OCI-LY7 (cell line): ENCODE measurements at regions not wholly inside any gene's neighbourhood (a gene's known extent, or its start where the extent isn't known, plus 50 kb on each side); places are given as distances from the start of the nearest gene placed in this dataset.

Experiments
- BruUV-seq: library from RNA; stranded (reverse); fragments of 400-500 nt; replicated peaks from 2 replicates; lab custom pipeline; 2021; lab: Mats Ljungman, UMichigan
- CTCF ChIA-PET: fragments of 300-600 bp; sonication (Branson Sonifier 250); formaldehyde crosslinking; loops from one replicate; lab custom pipeline; 2022; ENCODE audit warnings: antibody characterized with exemption; ENCODE audit not compliant: unreplicated experiment; lab: Charles Lee
- POLR2A ChIA-PET: fragments of 300-600 bp; sonication (Branson Sonifier 250); formaldehyde crosslinking; loops from one replicate; lab custom pipeline; 2022; ENCODE audit warnings: antibody characterized with exemption; lab: Charles Lee
- DNase-seq: peaks from one replicate; pipeline ENCODE4 v3.0.0-alpha.2; 2015; ENCODE audit warnings: low spot score
- H2AFZ ChIP-seq: fragments of 200-600 bp; sonication (generic), shearing (Covaris generic); 2 replicates; pipeline ENCODE4 v1.6.1; 2014; ENCODE audit warnings: mild to moderate bottlenecking, antibody characterized with exemption, low read length, moderate library complexity
- H3K27ac ChIP-seq: fragments of 200-600 bp; sonication (generic); 2 replicates; pipeline ENCODE4 v1.5.1; 2014; ENCODE audit warnings: mixed run types, low read depth, mild to moderate bottlenecking, moderate library complexity, low read length, inconsistent platforms; ENCODE audit not compliant: poor library complexity, severe bottlenecking
- H3K36me3 ChIP-seq: fragments of 200-600 bp; sonication (generic); 2 replicates; pipeline ENCODE4 v1.6.1; 2014; ENCODE audit warnings: mild to moderate bottlenecking, antibody characterized with exemption, low read length, moderate library complexity, mixed read lengths; ENCODE audit not compliant: insufficient read depth
- H3K4me1 ChIP-seq: fragments of 200-600 bp; sonication (generic); 2 replicates; pipeline ENCODE4 v1.5.1; 2014; ENCODE audit warnings: mild to moderate bottlenecking, low read length; ENCODE audit not compliant: insufficient read depth, poor library complexity, severe bottlenecking
- H3K4me2 ChIP-seq: fragments of 200-600 bp; sonication (generic); 2 replicates; pipeline ENCODE4 v1.6.1; 2014; ENCODE audit warnings: mild to moderate bottlenecking, low read length
- H3K4me3 ChIP-seq: fragments of 200-600 bp; sonication (generic); 2 replicates; pipeline ENCODE4 v1.5.1; 2014; ENCODE audit warnings: mild to moderate bottlenecking, low read depth, low read length; ENCODE audit not compliant: poor library complexity, severe bottlenecking
- H3K79me2 ChIP-seq: fragments of 200-600 bp; sonication (generic); 2 replicates; pipeline ENCODE4 v1.6.1; 2016; ENCODE audit warnings: low read depth, mild to moderate bottlenecking, low read length, moderate library complexity, mixed read lengths; ENCODE audit not compliant: insufficient read depth
- H3K9me2 ChIP-seq: fragments of 200-600 bp; sonication (generic); 2 replicates; pipeline ENCODE4 v1.6.1; 2016; ENCODE audit warnings: mild to moderate bottlenecking, low read length, mixed read lengths; ENCODE audit not compliant: insufficient read depth
- H3K9me3 ChIP-seq: fragments of 200-600 bp; sonication (generic); 2 replicates; pipeline ENCODE4 v1.6.1; 2014; ENCODE audit warnings: mild to moderate bottlenecking, mixed run types, low read length, mixed read lengths
- H4K20me1 ChIP-seq: fragments of 200-600 bp; sonication (generic); 2 replicates; pipeline ENCODE4 v1.6.1; 2014; ENCODE audit warnings: mild to moderate bottlenecking, antibody characterized with exemption, low read length, moderate library complexity, mixed read lengths; ENCODE audit not compliant: insufficient read depth
- CTCF ChIP-seq: fragments of 200-600 bp; sonication (generic); conservative IDR thresholded peaks from 2 replicates; pipeline ENCODE4 v1.5.1; 2014; ENCODE audit warnings: mild to moderate bottlenecking, antibody characterized with exemption, low read length, moderate library complexity, mixed read lengths
- EZH2phosphoT487 ChIP-seq: fragments of 200-600 bp; sonication (generic); IDR thresholded peaks from 2 replicates; pipeline ENCODE4 v1.6.1; 2018; ENCODE audit warnings: low read depth, borderline replicate concordance, mild to moderate bottlenecking, mixed run types, antibody characterized with exemption, low read length, moderate library complexity, mixed read lengths
- intact Hi-C: fragments of 100-400 bp; cut with micrococcal nuclease; formaldehyde crosslinking; loops from one replicate; pipeline ENCODE4 v1.10.0; 2022; ENCODE audit not compliant: unreplicated experiment

DNA sequence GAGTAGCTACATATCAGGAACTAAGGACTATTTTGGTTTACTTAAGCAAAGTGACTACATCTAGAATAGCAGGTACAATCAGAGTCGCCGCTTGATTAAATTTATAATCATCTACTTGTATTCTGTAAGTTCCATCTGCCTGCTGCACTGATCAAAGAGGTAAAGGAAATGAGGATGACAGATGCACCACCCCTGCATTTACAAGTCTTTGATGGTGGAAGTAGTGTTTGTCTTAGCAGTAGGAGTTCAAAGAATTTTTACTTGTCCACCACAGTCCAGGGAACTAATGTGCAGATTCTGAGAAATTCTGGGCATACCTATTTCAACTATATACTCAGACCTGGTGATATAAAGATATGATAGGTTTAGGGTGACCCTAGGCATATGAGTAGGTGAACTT lies 184.1 kb upstream of the IVNS1ABP start:
- Histone ChIP-seq H3K9me2 (no peaks in the 10 kb centered on the region), H2AFZ (no peak overlapping the region), H3K4me2 (no peak overlapping the region), H3K4me1 (no peaks in the 10 kb centered on the region), H3K36me3 (no peaks in the 10 kb centered on the region), H3K9me3 (no peaks in the 10 kb centered on the region), H3K4me3 (no peak overlapping the region), H4K20me1 (no peaks in the 10 kb centered on the region), H3K79me2 (no peaks in the 10 kb centered on the region), H3K27ac (no peak overlapping the region)
- intact Hi-C loops = no loop called here
- ChIA-PET CTCF (no interaction called here), POLR2A (no interaction called here)
- no TSS peak for BruUV-seq
- DNase-seq = no peak
- TF ChIP-seq EZH2phosphoT487 = no peak
- no peak for TF ChIP-seq CTCF

DNA sequence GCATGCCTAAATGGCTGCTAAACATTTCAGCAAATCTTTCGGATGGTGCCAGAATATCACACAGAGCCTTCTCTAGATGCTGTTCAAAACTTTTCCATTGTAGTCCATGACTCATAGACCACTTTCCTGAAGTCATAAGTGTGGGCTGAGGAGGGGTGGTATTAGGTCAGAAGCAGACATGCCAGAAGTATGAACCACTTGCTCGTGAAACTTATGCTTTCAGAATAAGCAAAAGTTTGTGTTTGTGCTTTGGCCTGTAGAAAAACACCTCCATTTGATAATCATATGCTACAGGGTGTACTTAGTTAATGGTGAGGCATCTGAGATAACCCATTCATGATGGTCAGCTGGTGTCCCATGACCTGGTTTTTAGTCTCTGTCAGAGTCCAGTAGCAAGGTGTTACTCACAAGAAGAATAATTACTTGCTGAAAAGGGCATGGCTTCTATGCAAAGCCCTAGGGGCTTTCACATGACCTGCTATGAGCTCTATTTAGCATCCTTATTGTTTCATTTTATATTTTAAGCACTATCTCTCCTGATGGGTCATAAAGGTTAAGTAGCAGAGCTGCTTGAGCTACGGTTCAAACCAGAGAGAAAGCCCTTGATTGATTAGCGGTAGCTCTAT lies 183.1 kb upstream of the IVNS1ABP start:
- POLR2A ChIA-PET = interaction anchor here (0.7 kb wide), 1 partner anchor 47 kb away, joined by 3 read pairs; no protein-coding TSS in a partner anchor
- H3K27ac ChIP-seq = no peak overlapping the region

More for the DNA sequence above, 183.1 kb upstream of the IVNS1ABP start:
- DNase-seq = no peak
- no peak for TF ChIP-seq EZH2phosphoT487
- no peak for TF ChIP-seq CTCF
- no peaks in the 10 kb centered on the region for H3K9me3 ChIP-seq
- no peak overlapping the region for H3K4me2 ChIP-seq
- H3K79me2 ChIP-seq = no peaks in the 10 kb centered on the region
- no peak overlapping the region for H3K4me3 ChIP-seq
- H3K4me1 ChIP-seq = no peaks in the 10 kb centered on the region
- H4K20me1 ChIP-seq = no peaks in the 10 kb centered on the region
- CTCF ChIA-PET = no interaction called here
- H2AFZ ChIP-seq = no peak overlapping the region
- H3K9me2 ChIP-seq = no peaks in the 10 kb centered on the region
- intact Hi-C loops = no loop called here
- H3K36me3 ChIP-seq = no peaks in the 10 kb centered on the region
- no TSS peak for BruUV-seq
